ENCODE measurements at regions not wholly inside any gene's neighbourhood (a gene's known extent, or its start where the extent isn't known, plus 50 kb on each side); places are given as distances from the start of the nearest gene placed in this dataset.
"Not testable (repeated sequence)": the region's sequence is repeated elsewhere in the genome, so short reads cannot be mapped to it uniquely, and the experiment has no call there.

DNA sequence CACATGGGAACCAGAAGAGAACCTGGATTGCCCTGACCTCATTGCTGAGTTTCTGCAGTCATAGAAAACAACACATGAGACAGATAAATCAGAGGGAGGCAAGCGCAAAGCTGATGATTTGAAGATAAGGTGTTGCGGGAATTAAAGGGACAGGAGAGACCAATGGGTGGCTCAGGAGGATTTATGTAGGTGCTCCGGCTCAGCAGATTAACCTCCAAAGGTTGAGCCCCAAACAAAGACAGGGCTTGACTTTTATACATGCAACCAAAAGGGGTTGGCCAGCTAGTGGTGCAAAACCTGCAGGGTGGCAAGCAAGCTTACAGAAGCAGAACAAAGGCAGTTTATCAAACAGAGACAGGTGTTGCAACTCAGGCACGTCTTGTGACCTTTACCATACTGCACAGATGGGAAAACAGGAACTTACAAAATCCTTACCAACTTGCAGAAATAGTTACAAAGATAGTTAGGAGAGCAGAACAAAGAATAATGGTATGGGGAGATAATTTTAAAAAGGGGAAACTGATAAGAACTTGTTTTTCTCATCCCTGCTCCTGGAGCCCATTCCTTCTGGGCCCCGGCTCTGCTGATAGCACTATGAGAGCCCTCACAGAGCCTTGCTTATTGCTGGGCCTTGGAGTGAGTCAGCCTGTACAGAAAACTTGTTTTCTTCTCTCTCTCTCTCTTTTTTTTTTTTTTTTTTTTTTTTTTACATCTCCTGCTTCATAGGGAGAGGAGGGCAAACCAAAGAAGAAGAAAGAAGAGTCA is 93.6 kb downstream of the SNRPE start:
- no peak overlapping the region for H3K9ac ChIP-seq (ENCODE audit: low read depth, low read length)
- H3K9me3 ChIP-seq (ENCODE audit: control insufficient read depth, insufficient read depth, low read length) = peaks cover 11% of the 10 kb centered on the region
- no peaks in the 10 kb centered on the region for H3K27me3 ChIP-seq (ENCODE audit: control insufficient read depth, insufficient read depth, low read length)
- H3K4me1 ChIP-seq (ENCODE audit: control insufficient read depth, insufficient read depth, low read length) = no peaks in the 10 kb centered on the region
- H3K36me3 ChIP-seq (ENCODE audit: control insufficient read depth, insufficient read depth, low read length) = no peaks in the 10 kb centered on the region
- no peak overlapping the region for H3K4me3 ChIP-seq (ENCODE audit: low read depth, low read length)

GRCh38 chr1:203968761-203969160 is 104.2 kb upstream of the SOX13 start:
- Histone ChIP-seq H3K36me3 (ENCODE audit: control insufficient read depth, insufficient read depth, low read length) (no peaks in the 10 kb centered on the region), H3K4me1 (ENCODE audit: control insufficient read depth, insufficient read depth, low read length) (no peaks in the 10 kb centered on the region), H3K4me3 (ENCODE audit: low read depth, low read length) (no peak overlapping the region), H3K9me3 (ENCODE audit: control insufficient read depth, insufficient read depth, low read length) (peaks cover 18% of the 10 kb centered on the region), H3K9ac (ENCODE audit: low read depth, low read length) (no peak overlapping the region), H3K27me3 (ENCODE audit: control insufficient read depth, insufficient read depth, low read length) (no peaks in the 10 kb centered on the region)

- Histone ChIP-seq H3K27me3 (ENCODE audit: control insufficient read depth, insufficient read depth, low read length) (no peaks in the 10 kb centered on the region), H3K9me3 (ENCODE audit: control insufficient read depth, insufficient read depth, low read length) (peaks cover 11% of the 10 kb centered on the region), H3K4me3 (ENCODE audit: low read depth, low read length) (no peak overlapping the region)
These were observed 103.1 kb upstream of the SOX13 start for GRCh38 chr1:203969846-203970245.

GRCh38 chr1:203985044-203985443 is 87.9 kb upstream of the SOX13 start:
- peaks cover 3% of the 10 kb centered on the region for H3K27me3 ChIP-seq (ENCODE audit: control insufficient read depth, insufficient read depth, low read length)
- H3K4me3 ChIP-seq (ENCODE audit: low read depth, low read length) = no peak overlapping the region
- H3K9ac ChIP-seq (ENCODE audit: low read depth, low read length) = no peak overlapping the region
- no peaks in the 10 kb centered on the region for H3K36me3 ChIP-seq (ENCODE audit: control insufficient read depth, insufficient read depth, low read length)
- peaks cover 15% of the 10 kb centered on the region for H3K4me1 ChIP-seq (ENCODE audit: control insufficient read depth, insufficient read depth, low read length)
- peaks cover 2% of the 10 kb centered on the region for H3K9me3 ChIP-seq (ENCODE audit: control insufficient read depth, insufficient read depth, low read length)

More at GRCh38 chr1:203969846-203970245, 103.1 kb upstream of the SOX13 start:
- H3K9ac ChIP-seq (ENCODE audit: low read depth, low read length) = no peak overlapping the region
- no peaks in the 10 kb centered on the region for H3K36me3 ChIP-seq (ENCODE audit: control insufficient read depth, insufficient read depth, low read length)
- no peaks in the 10 kb centered on the region for H3K4me1 ChIP-seq (ENCODE audit: control insufficient read depth, insufficient read depth, low read length)

DNA sequence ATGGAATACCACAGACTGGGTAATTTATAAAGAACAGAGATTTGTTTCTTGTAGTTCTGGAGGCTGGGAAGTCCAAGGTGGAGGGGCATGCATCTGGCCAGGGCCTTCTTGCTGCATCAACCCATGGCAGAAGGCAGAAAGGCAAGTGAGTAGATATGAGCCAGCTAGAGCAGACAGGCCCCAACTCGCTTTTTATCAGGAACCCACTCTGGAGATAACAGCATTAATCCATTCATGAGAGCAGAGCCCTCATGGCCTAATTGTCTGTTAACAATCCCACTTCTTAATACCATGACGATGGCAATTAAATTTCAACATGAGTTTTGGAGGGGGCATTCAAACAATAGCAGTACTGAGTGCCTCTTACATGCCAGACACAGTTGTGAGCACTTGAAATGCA is 87.2 kb upstream of the SOX13 start:
- no peak overlapping the region for H3K9ac ChIP-seq (ENCODE audit: low read depth, low read length)
- peaks cover 3% of the 10 kb centered on the region for H3K27me3 ChIP-seq (ENCODE audit: control insufficient read depth, insufficient read depth, low read length)
- no peaks in the 10 kb centered on the region for H3K36me3 ChIP-seq (ENCODE audit: control insufficient read depth, insufficient read depth, low read length)
- H3K4me1 ChIP-seq (ENCODE audit: control insufficient read depth, insufficient read depth, low read length) = peaks cover 15% of the 10 kb centered on the region
- H3K9me3 ChIP-seq (ENCODE audit: control insufficient read depth, insufficient read depth, low read length) = peaks cover 2% of the 10 kb centered on the region
- H3K4me3 ChIP-seq (ENCODE audit: low read depth, low read length) = no peak overlapping the region

DNA sequence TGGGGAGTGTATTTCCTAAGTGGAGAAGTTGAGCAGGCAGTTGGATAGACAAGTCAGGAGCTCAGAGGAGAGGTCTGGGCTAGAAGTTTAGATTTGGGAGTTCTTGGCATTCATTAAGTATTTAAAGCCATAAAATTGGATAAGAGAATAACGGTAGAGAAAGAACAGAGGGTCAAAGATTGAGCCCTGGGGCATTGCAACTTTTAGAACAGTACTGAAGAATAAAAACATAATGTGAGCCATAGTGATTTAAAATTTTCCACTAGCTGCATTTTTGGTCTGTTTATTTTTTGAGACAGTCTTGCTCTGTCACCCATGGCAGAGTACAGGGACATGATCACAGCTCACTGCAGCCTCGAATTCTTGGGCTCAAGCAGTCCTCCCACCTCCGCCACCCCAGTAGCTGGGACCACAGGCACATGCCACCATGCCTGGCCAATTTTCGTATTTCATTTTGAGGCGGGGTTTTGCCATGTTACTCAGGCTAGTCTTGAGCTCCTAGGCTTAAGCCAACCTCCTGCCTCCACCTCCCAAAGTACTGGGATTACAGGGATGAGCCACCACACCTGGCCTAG is 85.9 kb upstream of the SOX13 start:
- Histone ChIP-seq H3K9me3 (ENCODE audit: control insufficient read depth, insufficient read depth, low read length) (peaks cover 2% of the 10 kb centered on the region), H3K27me3 (ENCODE audit: control insufficient read depth, insufficient read depth, low read length) (peaks cover 3% of the 10 kb centered on the region), H3K4me1 (ENCODE audit: control insufficient read depth, insufficient read depth, low read length) (peaks cover 15% of the 10 kb centered on the region), H3K9ac (ENCODE audit: low read depth, low read length) (no peak overlapping the region), H3K4me3 (ENCODE audit: low read depth, low read length) (no peak overlapping the region), H3K36me3 (ENCODE audit: control insufficient read depth, insufficient read depth, low read length) (no peaks in the 10 kb centered on the region)

DNA sequence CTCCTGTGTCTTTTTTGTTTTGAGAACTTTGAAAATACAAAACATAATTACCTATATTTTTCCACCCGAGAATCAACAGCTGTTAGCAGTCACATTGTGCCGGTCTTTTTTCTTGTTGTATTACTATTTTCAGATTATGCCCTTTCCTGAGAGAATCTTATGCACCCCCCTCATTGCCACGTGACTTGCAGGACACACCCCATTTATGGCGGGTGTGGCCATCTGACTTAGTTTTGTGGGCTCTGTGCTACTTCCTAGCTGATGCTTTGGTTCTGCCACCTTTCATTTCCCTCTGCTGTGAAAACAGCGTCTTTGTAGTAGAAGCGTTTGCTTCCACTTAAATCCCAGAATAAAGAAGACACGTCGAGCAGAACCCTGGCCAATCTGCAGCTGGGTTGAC is 82.8 kb upstream of the SOX13 start:
- Histone ChIP-seq H3K4me3 (ENCODE audit: low read depth, low read length) (no peak overlapping the region), H3K9me3 (ENCODE audit: control insufficient read depth, insufficient read depth, low read length) (peaks cover 2% of the 10 kb centered on the region), H3K4me1 (ENCODE audit: control insufficient read depth, insufficient read depth, low read length) (peaks cover 22% of the 10 kb centered on the region), H3K36me3 (ENCODE audit: control insufficient read depth, insufficient read depth, low read length) (no peaks in the 10 kb centered on the region), H3K9ac (ENCODE audit: low read depth, low read length) (no peak overlapping the region), H3K27me3 (ENCODE audit: control insufficient read depth, insufficient read depth, low read length) (peaks cover 11% of the 10 kb centered on the region)

DNA sequence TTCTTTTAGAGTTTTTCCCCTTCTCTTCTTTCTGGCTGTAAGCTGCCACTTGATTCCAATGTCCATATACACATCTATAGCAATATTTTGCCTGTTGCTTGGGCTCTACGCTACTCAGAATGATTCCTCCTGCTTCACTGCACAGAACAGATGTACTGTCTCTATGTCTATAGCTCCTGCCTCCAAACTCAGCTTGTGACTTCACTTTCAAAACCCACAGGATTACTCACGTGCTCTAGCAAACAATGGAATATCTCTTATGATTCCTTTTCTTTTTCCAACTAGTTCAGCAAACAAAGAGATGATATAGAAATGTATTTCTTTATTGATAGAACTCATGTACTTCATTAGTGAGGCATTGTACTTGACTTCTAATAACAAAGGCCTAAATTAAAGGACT is 80.5 kb upstream of the SOX13 start:
- Histone ChIP-seq H3K27me3 (ENCODE audit: control insufficient read depth, insufficient read depth, low read length) (peaks cover 8% of the 10 kb centered on the region), H3K9ac (ENCODE audit: low read depth, low read length) (no peak overlapping the region), H3K36me3 (ENCODE audit: control insufficient read depth, insufficient read depth, low read length) (no peaks in the 10 kb centered on the region), H3K9me3 (ENCODE audit: control insufficient read depth, insufficient read depth, low read length) (no peaks in the 10 kb centered on the region), H3K4me1 (ENCODE audit: control insufficient read depth, insufficient read depth, low read length) (peaks cover 28% of the 10 kb centered on the region), H3K4me3 (ENCODE audit: low read depth, low read length) (no peak overlapping the region)

GRCh38 chr1:203993256-203993655 is 79.7 kb upstream of the SOX13 start:
- H3K4me1 ChIP-seq (ENCODE audit: control insufficient read depth, insufficient read depth, low read length) = peaks cover 25% of the 10 kb centered on the region
- no peak overlapping the region for H3K4me3 ChIP-seq (ENCODE audit: low read depth, low read length)
- peaks cover 13% of the 10 kb centered on the region for H3K27me3 ChIP-seq (ENCODE audit: control insufficient read depth, insufficient read depth, low read length)
- no peak overlapping the region for H3K9ac ChIP-seq (ENCODE audit: low read depth, low read length)
- H3K9me3 ChIP-seq (ENCODE audit: control insufficient read depth, insufficient read depth, low read length) = no peaks in the 10 kb centered on the region
- no peaks in the 10 kb centered on the region for H3K36me3 ChIP-seq (ENCODE audit: control insufficient read depth, insufficient read depth, low read length)

GRCh38 chr1:203995228-203995627 is 77.7 kb upstream of the SOX13 start:
- no peaks in the 10 kb centered on the region for H3K36me3 ChIP-seq (ENCODE audit: control insufficient read depth, insufficient read depth, low read length)
- H3K4me1 ChIP-seq (ENCODE audit: control insufficient read depth, insufficient read depth, low read length) = peaks cover 28% of the 10 kb centered on the region
- H3K9me3 ChIP-seq (ENCODE audit: control insufficient read depth, insufficient read depth, low read length) = no peaks in the 10 kb centered on the region
- no peak overlapping the region for H3K9ac ChIP-seq (ENCODE audit: low read depth, low read length)
- H3K27me3 ChIP-seq (ENCODE audit: control insufficient read depth, insufficient read depth, low read length) = peaks cover 20% of the 10 kb centered on the region
- H3K4me3 ChIP-seq (ENCODE audit: low read depth, low read length) = no peak overlapping the region

- Histone ChIP-seq H3K4me3 (ENCODE audit: low read depth, low read length) (peak overlapping the region; percentile 23), H3K9me3 (ENCODE audit: control insufficient read depth, insufficient read depth, low read length) (no peaks in the 10 kb centered on the region), H3K9ac (ENCODE audit: low read depth, low read length) (no peak overlapping the region), H3K36me3 (ENCODE audit: control insufficient read depth, insufficient read depth, low read length) (no peaks in the 10 kb centered on the region), H3K27me3 (ENCODE audit: control insufficient read depth, insufficient read depth, low read length) (peaks cover 20% of the 10 kb centered on the region), H3K4me1 (ENCODE audit: control insufficient read depth, insufficient read depth, low read length) (peaks cover 28% of the 10 kb centered on the region)
These were observed 76.8 kb upstream of the SOX13 start for GRCh38 chr1:203996126-203996525.

DNA sequence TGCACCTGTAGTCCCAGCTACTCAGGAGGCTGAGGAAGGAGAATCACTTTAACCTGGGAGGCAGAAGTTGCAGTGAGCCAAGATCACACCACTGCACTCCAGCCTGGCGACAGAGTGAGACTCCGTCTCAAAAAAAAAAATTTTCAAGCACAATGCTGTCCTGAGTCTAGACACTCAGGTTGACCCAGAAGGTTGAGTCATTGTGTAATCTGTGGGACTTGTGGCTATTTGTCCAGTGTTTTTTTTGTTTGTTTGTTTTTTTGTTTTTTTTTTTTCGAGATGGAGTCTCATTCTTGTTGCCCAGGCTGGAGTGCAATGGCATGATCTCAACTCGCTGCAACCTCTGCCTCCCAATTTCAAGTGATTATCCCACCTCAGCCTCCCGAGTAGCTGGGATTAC is 74.3 kb upstream of the SOX13 start:
- peaks cover 20% of the 10 kb centered on the region for H3K27me3 ChIP-seq (ENCODE audit: control insufficient read depth, insufficient read depth, low read length)
- H3K36me3 ChIP-seq (ENCODE audit: control insufficient read depth, insufficient read depth, low read length); H3K9me3 ChIP-seq (ENCODE audit: control insufficient read depth, insufficient read depth, low read length); H3K9ac ChIP-seq (ENCODE audit: low read depth, low read length); H3K4me3 ChIP-seq (ENCODE audit: low read depth, low read length): not testable (repeated sequence)
- H3K4me1 ChIP-seq (ENCODE audit: control insufficient read depth, insufficient read depth, low read length) = peaks cover 28% of the 10 kb centered on the region
